Stimulated activated CD4-positive, alpha-beta T cell treated with anti-CD3 and anti-CD28 coated beads, Interleukin-1b, Interleukin-23, amount 100 ng/mL, for 4 hours (primary cell): ENCODE measurements at regions not wholly inside any gene's neighbourhood (a gene's known extent, or its start where the extent isn't known, plus 50 kb on each side); places are given as distances from the start of the nearest gene placed in this dataset.

ENCODE experiments used
- DNase-seq, 2 donors: peaks; one replicate each; pipeline ENCODE4 v3.0.0-alpha.2; 2020; ENCODE audit warnings: low read depth in 2 of 2

DNA sequence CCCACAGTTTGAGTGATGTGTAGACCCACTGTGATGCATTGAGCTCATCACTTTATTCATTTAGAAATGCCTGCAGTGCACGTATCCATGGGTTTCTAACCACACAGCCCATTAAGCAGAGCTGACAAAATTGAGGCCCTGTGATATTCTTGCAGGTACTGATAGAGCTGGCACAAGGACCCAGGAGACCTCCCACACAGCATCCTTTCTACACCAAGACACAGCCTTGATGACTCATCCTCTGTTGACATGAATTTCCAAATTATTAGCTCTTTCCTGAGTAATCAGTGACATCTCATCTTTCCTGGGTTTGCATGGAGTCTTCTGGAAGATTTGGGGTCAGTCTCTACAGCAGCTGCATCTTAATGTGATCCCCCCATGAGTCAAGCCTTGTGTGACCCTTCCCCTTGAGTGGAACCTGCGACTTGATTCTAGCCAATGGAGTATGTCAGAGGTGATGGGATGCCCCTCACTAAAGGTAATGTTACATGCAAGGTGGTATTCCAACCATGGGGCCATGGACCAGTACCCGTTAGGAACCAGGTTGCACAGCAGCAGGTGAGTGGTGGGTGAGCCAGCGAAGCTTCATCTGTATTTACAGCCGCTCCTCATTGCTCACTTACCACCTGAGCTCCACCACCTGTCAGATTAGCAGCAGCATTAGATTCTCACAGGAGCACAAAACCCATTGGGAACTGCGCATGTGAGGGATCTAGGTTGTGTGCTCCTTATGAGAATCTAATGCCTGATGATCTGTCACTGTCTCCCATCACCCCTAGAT is 181.1 kb upstream of the ARL4C start:
- no peak for DNase-seq

DNA sequence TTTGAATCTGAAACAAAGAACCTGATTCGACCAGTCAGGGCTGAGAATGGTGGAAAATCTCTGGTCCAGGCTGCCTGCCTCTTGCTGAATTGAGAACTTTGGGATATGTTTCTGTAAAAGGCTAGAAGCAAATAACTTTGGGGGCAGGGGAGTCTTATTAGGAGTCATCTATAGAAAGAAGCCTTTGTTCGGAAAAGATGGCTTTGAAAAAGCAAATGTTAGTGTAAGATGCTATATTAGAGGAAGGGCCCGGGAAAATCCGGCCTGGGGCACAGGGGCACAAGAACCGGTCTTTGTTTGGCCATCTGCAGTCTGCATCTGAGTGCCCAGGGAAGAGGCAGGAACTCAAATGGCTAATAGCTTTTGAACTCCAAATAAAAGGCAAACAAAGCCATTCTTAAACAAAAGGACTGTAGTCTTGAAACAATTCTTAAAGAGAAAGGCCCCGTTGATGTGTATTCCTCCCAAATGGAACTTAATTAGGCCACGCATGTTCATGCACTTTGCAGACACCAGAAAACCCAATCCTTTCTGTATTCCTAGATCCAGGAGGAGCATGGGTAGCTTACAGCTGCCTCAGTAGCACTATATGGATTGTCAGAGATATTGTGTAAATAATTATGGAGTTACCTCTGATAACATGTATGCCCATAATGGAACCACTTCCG is 180.0 kb upstream of the ARL4C start:
- DNase-seq, result no peak

DNA sequence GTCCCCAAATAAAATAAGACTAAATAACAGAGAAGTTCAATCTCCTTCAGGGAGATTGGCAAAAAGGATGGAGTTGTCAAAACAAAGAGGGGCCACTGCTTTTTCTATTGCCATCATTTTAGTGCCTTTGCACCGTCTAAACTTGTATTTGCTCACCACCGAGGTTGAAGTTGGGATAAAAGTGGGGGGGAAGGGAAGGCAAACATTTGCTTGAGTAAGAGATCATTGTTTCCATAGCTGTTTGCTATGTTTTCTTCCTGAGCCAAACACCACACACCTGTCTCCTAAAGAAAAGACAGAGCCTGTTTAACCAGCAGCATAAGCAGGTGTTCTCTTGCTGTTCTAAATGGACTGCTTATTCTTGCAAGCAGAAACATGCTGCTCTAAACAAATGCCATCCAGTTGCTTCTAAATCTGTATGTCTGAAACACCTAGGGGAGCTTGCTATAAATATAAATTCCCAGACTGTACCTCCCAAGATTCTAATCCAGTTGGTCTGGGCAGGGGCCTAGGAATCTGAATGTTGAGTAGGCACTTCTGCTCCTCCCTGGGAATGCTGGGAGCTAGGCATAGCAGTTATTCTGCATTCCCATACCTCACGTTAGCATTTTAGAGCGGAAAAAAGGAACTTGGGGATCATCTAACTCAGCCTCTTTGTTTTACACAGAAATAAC is 179.4 kb upstream of the ARL4C start:
- no peak for DNase-seq

DNA sequence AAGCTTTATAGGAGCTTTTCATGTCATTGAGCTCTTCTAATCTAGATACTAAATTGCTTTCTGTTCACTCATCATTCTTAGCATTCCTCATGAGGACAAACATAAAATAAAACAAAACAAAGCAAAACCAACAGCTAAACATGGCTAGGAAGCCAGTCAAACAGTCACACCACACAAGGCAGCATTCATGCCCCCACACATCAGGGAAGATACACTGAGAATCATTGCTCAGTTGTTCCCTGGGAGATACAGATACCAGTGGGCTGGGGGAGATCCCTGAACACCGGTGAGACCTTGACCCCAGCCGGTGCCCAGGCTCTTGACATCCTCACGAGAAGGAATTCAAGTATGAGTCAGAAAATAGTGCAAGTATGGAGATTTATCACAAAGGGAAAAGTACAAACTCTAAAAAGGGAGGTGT is 177.9 kb upstream of the ARL4C start:
- no peak for DNase-seq

DNA sequence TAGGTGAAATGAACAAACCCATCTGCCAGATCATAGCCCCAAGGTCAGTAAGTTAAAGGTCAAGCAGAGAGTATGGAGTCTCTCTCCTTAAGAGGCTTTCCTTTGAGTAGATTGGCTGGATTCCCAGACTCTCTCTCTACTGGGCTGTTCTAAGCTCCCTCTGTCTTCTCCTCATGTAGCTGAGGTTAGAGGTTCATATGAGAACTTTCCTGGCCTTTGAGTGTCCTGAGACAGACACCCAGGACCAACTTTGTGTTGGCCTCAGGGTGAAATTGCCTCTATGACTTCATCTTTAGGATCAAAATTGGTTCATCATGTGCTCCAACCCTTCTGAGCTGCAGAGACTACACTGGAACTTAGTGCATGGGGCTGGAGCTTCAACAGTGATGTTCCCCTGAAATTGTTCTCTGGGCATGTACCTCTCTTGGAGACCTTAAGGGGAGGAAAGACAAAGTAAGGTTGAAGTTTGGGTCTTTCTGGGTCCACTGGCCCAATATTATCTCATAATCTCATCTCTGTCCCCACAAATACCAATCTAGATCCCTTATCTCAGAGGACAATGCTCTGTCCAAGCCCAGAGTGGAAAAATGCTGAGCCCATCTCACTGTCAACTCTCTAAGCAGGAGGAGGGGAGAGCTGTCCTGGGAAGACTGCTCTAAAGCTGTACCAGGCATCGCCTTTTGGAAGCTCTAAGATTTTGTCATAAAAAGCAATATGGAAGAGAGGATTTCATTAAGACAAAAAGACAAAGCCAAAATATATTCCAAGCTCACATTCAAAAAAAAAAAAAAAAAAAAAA is 177.3 kb upstream of the ARL4C start:
- DNase-seq, result no peak

DNA sequence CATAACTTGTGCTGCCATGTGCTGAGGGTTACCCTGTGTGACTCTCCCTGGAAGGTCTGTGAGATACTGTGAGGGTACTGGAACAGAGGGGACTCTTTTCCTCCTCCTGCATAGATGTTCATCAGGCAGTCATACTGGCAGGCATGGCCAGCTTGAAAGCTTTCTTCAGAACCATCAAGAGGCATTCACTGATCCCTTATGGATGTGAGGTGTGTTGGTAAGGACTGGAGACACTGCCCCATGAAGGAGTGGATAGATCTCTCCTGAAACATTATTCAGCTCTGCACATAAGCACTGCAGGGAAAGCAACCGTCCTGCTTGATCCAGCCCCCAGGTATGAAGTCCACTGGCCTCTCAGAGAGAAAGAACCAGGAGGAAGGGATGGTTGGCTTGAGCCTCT is 176.6 kb upstream of the ARL4C start:
- DNase-seq, result no peak

DNA sequence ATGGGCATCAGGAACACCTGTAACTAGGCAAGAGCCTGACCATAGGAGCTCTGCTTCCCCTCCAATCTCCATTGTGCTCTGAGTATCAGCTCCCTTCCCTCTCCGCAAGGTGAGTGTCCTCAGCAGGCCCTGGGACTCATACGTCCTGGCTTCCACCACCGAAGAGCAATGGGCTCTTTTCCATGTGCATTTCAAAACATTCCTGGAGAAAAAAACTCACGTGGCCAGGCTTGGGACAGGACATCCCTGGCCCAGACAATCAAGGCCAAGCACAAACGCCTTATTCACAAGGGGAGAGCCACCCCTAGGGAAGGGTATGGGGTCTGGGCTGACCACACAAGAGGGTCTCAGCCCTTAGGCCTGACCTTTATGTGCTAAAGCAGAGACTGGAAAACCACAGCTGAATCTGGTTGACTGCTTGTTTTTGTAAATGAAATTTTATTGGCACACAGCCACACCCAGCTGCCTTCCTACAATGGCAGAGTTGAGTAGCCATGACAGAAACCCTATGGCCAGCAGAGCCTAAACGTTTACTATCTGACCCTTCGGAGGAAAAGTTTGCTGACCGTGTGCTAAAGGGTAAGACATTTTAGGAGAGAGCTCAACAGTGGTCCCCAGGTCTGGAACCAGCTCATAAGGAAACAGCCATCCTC is 175.7 kb upstream of the ARL4C start:
- DNase-seq, result no peak

DNA sequence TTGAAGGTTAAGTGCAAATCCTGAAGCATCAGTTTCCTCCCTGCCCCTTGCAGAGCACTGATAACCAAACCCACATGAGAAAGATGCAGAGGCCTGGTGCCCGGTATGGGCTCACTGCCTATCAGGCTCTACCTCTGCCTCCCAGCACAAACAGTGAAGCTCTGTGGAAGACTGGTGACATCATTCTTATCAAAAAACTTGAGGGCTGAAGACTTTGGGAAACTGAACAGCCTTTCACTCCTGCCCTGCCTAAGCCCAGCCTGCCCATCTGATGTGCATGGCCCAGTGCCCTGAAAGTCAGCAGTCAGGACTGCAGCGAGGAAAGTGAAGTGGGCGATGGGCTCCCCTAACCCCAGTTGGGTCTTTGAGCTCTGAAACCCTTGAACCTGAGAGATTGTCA is 174.8 kb upstream of the ARL4C start:
- no peak for DNase-seq

DNA sequence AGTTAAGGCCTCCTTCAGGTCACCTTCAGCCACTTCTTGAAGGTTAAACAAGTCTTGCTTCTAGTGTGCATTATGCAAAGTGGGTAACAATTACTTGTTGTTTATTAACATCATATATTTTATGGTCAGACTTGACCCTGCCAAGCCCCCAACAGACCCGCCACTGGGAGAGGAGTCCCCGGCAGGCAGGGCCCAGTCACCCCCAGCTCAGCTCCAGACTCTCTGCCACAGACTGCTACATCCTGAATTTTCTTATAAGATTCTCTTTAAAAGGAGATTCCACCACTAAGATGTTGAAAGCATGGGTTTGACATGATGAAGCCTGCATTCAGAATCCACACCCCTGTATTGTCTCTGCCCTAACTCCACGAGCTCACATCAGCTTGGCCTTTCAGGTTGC is 174.3 kb upstream of the ARL4C start:
- no peak for DNase-seq

DNA sequence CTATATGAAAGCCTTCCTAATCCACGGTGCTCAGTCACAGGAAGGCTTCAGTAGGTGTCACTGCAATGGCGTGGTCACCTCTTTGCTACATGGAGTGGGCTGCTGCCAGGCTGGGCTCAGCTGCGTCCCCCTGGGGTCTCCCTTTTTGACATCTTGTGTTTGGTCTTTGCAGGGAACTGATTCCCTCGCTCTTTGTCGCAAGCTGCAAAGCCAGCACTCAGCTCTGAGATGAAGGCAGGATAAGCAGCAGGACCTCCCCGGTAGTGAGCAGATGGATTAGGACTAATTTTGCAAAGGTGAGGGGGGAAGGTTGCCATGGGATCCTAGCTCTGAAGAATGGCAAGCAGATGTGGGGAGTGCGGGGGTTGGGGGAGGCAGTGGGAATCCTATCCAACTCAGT is 173.9 kb upstream of the ARL4C start:
- DNase-seq, result no peak

DNA sequence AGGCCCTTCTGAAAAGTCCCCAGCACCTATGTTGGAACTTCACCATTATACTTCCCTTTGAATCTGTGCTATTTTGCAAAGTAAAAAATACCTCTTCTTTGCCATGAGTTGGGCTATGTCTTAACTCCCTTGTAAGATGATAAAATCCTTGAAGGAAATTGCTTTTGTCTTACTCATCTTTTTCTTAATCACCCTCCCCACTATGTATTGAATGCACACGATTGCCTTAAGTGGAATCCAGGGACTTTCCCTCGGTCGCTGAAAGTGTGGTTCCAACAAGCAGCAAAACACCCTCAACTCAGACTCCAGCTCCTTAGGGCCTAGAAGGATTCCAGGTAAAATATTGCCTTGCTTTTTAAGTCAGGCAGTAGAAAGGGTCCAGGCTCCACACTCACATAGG is 173.2 kb upstream of the ARL4C start:
- DNase-seq, result no peak

DNA sequence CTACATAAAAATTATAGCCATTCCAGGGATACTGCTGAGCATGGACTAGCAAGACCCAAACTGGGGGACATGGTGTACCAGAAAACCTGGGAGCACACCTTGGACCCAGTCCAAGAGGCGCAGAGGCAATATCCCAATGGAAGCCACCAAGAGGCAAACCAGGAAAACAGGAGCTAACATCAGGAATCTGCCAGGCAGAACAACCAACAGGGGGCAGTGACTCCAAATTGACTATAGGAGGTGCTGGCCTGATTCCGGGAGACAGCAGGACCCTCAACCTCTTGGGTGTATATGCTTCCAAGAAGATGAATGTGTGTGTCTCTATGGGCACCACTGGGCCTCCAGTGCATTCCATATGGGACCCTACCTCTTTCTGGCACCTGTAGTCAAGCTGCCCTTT is 172.7 kb upstream of the ARL4C start:
- no peak for DNase-seq

DNA sequence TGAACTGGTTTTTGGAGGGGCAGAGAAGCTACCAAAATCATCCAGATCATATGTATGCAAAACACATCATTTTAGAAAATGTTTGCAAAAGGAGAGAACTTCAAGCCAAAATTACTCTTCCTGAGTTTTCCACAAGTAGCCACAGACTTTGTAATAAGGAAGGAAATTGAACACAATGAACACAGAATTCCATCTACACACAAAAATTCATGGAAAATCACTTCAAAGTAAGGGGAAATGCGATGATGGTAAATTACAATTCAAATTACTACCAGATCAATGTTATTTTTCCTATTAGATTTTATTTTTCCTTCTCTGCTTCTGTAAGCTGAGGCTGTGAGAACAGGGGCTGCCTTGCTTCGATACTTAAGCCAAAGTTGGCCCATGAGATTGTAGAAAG is 172.1 kb upstream of the ARL4C start:
- no peak for DNase-seq

DNA sequence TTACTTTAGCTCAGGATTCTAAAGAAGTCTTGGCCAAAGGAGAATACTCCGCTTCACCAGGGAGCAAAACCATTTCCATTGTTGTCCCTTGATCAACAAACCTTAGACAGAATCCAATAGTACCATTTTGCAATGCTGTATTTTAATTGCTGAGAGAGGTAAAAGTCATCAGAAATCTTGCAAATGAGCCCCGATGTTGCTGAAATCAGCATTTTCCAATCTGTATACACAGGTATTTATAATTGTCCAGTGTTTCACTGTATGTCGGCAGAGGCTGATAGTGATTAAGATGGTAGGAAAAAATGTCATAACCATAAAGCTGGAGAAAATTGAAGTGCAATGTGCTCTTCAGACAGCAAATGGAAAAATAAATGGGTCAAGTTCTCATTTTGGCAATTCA is 170.0 kb upstream of the ARL4C start:
- DNase-seq, result no peak

DNA sequence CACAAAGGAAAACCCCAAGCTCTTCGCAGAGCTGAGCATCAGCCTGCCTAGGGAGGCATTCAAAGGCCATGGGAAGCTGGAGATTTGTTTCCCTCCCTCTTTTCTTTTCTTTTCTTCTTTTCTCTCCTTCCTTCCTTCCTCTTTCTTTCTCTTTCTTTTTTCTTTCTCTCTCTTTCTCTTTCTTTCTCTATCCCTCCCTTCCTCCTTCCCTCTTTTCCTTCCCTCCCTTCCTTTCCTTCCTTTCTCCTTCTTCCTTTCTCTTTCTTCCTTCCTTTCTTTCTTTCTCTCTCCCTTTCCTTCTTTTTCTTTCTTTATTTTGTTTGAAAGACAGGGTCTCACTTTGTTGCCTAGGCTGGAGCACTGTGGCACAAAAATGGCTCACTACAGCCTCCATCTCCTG is 168.4 kb upstream of the ARL4C start:
- no peak for DNase-seq

DNA sequence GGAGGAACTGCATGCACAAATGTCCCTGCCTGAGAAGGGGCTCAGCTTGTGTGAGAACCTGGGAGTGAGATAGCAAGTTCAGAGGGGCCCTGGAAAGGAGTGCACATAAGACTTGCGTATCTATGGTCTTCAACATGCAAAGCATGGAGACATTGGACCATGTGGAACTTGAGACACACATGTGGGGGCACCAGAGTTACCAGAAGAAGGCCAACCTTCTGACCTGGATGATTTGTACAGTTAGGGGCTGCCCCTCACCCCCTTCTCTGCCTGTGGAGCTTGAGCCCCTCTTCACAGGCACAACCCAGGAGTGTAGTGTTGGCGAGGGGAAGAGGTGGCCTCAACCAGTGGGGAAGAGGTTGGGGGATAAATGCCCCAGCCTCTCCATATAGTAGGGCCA is 165.0 kb upstream of the ARL4C start:
- no peak for DNase-seq

DNA sequence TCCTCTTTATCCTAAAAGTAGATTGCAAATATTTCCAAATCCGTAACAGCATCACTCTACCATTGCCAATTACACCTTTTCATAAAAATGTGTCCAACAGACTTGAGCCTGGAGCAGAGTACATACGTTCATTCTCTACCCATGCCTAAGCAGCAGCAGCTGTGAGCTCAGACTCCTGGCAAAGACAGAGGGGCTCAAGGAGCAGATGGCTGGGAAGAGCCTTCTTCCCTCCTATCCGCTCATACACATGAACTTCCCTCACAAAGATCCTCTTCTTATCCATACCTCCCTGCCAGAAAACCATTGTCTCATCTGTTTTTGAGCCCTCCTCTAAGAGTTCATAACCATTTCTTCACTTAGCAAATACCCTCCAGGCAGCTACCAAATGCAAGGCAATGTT is 164.3 kb upstream of the ARL4C start:
- no peak for DNase-seq

DNA sequence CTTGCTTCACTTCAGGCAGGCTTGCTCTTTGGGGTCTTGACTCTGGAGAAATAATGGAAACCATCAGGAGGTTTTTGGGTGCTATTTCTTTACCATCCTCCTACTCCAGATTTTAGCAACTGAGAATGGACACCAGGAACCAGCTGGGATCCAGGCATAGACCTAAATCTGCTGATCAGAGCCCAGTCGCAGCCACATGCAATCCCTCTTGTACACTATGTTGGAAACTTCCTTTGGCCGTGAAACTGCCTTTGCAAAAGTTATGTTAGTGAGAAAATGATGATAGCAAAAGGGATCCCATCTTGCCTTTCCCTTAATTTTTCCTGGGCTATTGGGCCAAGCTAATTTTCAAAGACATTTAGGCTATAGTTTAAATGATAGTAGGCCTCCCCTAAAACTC is 158.8 kb upstream of the ARL4C start:
- no peak for DNase-seq

DNA sequence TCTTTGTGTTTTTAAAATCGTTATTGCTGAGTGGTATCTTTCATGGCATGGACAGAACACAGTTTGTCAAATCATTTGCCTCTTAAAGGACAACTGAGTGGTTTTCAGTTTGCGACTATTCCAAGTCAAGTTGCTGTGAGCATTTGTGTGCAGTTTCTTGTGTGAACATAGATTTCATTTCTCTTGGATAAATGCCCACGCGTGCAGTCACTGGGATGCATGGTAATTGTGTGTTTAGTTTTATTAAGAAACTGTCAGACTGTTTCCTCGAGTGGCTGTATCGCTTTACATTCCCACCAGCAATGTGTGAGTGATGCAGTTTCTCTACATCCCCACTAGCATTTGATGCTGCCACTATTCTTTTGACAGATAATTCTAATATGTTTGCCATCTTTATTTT is 154.0 kb upstream of the ARL4C start:
- DNase-seq, result no peak

DNA sequence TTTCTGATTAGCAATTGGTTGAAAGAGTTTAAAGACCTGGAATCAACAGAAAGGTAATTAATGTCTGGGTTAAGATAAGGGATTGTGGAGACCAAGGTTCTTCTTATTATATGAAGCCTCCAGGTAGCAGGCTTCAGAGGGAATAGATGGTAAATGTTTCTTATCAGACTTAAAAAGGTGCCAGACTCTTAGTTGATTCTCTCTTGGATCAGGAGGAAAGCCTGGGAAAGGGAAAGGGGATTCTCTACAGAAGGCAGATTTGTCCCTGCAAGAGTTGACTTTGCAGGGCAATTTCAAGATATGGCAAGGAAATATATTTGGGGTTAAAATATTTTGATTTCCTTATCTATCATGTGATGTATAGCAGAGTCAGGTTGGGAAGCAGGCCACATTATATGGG is 153.1 kb upstream of the ARL4C start:
- no peak for DNase-seq

DNA sequence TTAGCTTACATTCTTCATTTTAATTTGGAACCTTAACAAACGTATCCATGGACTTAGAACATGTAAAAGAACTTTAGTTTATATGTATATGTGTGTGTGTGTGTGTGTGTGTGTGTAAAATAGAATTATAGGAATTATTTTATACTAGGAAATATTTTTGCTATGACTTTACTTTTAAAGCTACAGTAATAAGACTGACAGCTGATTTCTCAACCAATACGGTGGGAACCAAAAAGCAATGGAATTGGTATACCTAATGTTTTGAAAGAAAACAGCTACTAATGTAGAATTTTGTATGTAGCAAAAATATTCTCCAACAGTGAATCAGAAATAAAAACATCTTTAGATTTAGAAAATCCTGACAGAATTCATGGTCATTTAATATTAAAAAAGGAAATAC is 146.5 kb upstream of the ARL4C start:
- DNase-seq, result no peak

DNA sequence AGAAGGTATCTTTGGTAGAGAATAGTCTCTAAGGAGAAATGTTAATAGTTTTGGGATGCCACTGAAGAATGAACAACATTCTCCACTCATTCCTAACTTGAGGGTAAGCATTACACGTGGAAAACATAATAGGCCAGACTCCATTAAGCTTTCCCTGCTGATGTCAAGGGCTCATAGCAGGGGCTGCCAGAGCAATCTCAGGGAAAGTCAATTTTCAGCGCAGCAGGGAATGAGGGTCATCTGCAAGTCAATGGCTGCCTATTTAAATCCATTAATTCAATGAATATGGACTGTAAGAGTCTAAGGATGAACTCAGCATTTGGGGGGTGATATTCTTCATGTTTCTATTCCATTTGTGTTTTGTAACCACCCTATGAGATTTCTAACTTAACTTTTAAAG is 144.2 kb upstream of the ARL4C start:
- no peak for DNase-seq
